ENCODE measurements at regions not wholly inside any gene's neighbourhood (a gene's known extent, or its start where the extent isn't known, plus 50 kb on each side); places are given as distances from the start of the nearest gene placed in this dataset.

GRCh38 chr4:151887816-151888180 is 127.0 kb upstream of the GATB start:
- no peak for TF ChIP-seq CTCF (IDR thresholded peaks at IDR 0.05; ENCODE audit: insufficient read depth, low read depth, low read length, missing control alignments)
- no peak for DNase-seq (ENCODE audit: low read depth)
- no peak overlapping the region for H3K4me3 ChIP-seq (ENCODE audit: low read depth, low read length)

GRCh38 chr4:151887031-151887815 is 126.4 kb upstream of the GATB start:
- peak; percentile 79 for DNase-seq (ENCODE audit: low read depth)
- TF ChIP-seq CTCF (IDR thresholded peaks at IDR 0.05; ENCODE audit: insufficient read depth, low read depth, low read length, missing control alignments) = no peak
- no peak overlapping the region for H3K4me3 ChIP-seq (ENCODE audit: low read depth, low read length)

GRCh38 chr4:151885123-151885522 is 124.3 kb upstream of the GATB start:
- no peak for DNase-seq (ENCODE audit: low read depth)
- no peak overlapping the region for H3K4me3 ChIP-seq (ENCODE audit: low read depth, low read length)
- TF ChIP-seq CTCF (IDR thresholded peaks at IDR 0.05; ENCODE audit: insufficient read depth, low read depth, low read length, missing control alignments) = no peak

- no peak for TF ChIP-seq CTCF (IDR thresholded peaks at IDR 0.05; ENCODE audit: insufficient read depth, low read depth, low read length, missing control alignments)
- DNase-seq (ENCODE audit: low read depth) = no peak
- H3K4me3 ChIP-seq (ENCODE audit: low read depth, low read length) = no peak overlapping the region
These were observed 122.9 kb upstream of the GATB start for GRCh38 chr4:151883747-151884146.

- H3K4me3 ChIP-seq (ENCODE audit: low read depth, low read length) = no peak overlapping the region
- DNase-seq (ENCODE audit: low read depth) = peak; percentile 44
- no peak for TF ChIP-seq CTCF (IDR thresholded peaks at IDR 0.05; ENCODE audit: insufficient read depth, low read depth, low read length, missing control alignments)
These were observed 121.4 kb upstream of the GATB start for GRCh38 chr4:151882072-151882803.

GRCh38 chr4:151879705-151880445 is 119.1 kb upstream of the GATB start:
- no peak for DNase-seq (ENCODE audit: low read depth)
- no peak overlapping the region for H3K4me3 ChIP-seq (ENCODE audit: low read depth, low read length)
- TF ChIP-seq CTCF (IDR thresholded peaks at IDR 0.05; ENCODE audit: insufficient read depth, low read depth, low read length, missing control alignments) = no peak
